Muscle layer of colon (tissue), 2 donors: ENCODE measurements at regions not wholly inside any gene's neighbourhood (a gene's known extent, or its start where the extent isn't known, plus 50 kb on each side); places are given as distances from the start of the nearest gene placed in this dataset.

Source experiments
- H3K27ac ChIP-seq: one replicate; pipeline ENCODE4 v1.7.0; 2013; ENCODE audit warnings: low read depth, mild to moderate bottlenecking, low read length, moderate library complexity
- H3K27me3 ChIP-seq, 2 donors: one replicate each; pipeline ENCODE4 v1.7.0; 2013; ENCODE audit warnings: low read length in 2 of 2, mild to moderate bottlenecking in 2 of 2; ENCODE audit not compliant: insufficient read depth in 2 of 2, control insufficient read depth in 1 of 2
- H3K36me3 ChIP-seq: one replicate; pipeline ENCODE4 v1.7.0; 2013; ENCODE audit warnings: mild to moderate bottlenecking, low read length; ENCODE audit not compliant: insufficient read depth
- H3K4me1 ChIP-seq: one replicate; pipeline ENCODE4 v1.7.0; 2013; ENCODE audit warnings: mild to moderate bottlenecking, low read length; ENCODE audit not compliant: insufficient read depth
- H3K4me3 ChIP-seq, 2 donors: one replicate each; pipeline ENCODE4 v1.7.0; 2013; ENCODE audit warnings: low read length in 2 of 2, low read depth in 1 of 2, mild to moderate bottlenecking in 1 of 2, moderate library complexity in 1 of 2
- H3K9ac ChIP-seq: one replicate; pipeline ENCODE4 v1.7.0; 2013; ENCODE audit warnings: low read length
- H3K9me3 ChIP-seq: one replicate; pipeline ENCODE4 v1.7.0; 2013; ENCODE audit warnings: mild to moderate bottlenecking, low read length
- donor health status: abdominal sarcoma.
- donor health status: Adenocarcinoma of cecum.

DNA sequence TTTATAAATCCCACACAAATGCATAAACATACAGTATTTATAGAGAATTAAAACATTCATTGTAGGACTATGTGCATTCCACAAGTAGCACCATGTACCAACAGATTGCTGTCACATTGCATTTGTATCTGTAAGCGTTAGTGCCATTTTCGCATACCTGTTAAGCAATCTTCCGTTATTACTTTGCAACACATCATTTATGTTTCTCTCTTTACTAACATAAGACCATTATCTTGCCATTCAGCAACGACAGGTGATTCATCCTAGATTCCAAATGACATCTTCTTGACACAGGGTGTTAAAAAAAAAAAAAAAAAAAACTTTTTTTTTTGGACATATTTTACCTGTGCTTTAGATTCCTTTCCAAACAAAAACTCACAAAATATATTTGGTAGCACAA is 511.8 kb downstream of the ELAVL2 start:
- Histone ChIP-seq H3K27ac (no peak overlapping the region), H3K36me3 (no peaks in the 10 kb centered on the region), H3K27me3 (no peaks in the 10 kb centered on the region), H3K9ac (no peak overlapping the region), H3K4me3 (no peak overlapping the region), H3K9me3 (no peaks in the 10 kb centered on the region), H3K4me1 (no peaks in the 10 kb centered on the region)

DNA sequence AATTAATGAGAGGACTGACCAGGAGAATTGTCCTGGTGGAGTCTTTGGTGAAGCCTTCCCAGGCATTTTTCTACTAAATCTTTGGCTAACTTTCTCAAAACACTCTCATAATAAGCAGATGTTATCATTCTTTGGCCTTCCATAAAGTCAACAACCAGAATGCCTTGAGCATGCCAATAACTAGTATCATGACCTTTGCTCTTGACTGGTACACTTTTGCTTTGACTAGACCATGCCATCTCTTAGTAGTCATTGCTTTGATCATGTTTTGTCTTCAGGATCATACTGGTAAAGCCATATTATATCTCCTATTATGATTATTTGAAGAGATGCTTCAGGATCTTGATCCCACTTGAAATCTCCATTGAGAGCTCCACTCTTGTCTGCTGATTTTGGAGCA is 506.9 kb downstream of the ELAVL2 start:
- H3K9ac ChIP-seq: no peak overlapping the region
- H3K4me3 ChIP-seq: no peak overlapping the region
- H3K4me1 ChIP-seq: no peaks in the 10 kb centered on the region
- no peak overlapping the region for H3K27ac ChIP-seq
- H3K27me3 ChIP-seq: no peaks in the 10 kb centered on the region
- H3K36me3 ChIP-seq: no peaks in the 10 kb centered on the region
- H3K9me3 ChIP-seq: no peaks in the 10 kb centered on the region

DNA sequence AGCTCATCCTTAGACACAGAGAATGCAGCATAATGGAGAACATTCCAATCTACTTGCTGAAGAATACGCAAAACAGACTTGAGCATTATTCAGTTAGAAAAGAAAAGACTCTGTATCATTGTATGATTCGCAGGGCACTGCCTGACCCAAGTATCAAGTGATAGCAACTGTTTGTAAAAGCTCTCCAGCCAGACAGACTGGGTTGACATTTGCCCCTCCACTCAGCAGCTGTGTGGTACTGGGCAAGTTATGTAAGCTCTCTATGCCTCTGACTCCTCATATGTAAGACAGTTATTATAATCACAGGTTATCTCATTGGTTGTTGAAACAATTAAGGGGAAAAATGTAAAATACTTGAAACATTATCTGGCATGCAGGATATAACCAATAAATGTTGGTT is 505.0 kb downstream of the ELAVL2 start:
- Histone ChIP-seq H3K27ac (no peak overlapping the region), H3K9me3 (no peaks in the 10 kb centered on the region), H3K4me3 (no peak overlapping the region), H3K27me3 (no peaks in the 10 kb centered on the region), H3K4me1 (no peaks in the 10 kb centered on the region), H3K9ac (no peak overlapping the region), H3K36me3 (no peaks in the 10 kb centered on the region)

DNA sequence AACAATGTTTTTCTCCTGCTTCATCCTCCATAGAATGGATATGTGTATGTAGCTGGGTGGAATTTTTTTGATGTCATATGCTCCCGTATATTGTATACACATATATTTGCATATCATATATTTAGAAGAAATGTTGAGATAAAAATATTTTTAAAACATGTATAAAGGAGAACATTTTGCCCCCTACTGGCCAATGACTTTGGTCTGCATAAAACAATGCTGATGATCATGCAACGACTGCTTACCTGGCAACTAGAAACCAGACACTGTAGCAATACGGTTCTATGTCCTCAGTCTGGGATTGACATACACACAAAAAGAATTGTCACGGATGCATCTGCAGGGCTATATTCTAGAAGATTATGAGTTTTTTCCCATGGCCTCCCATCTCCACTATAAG is 503.6 kb downstream of the ELAVL2 start:
- Histone ChIP-seq H3K4me1 (no peaks in the 10 kb centered on the region), H3K27me3 (no peaks in the 10 kb centered on the region), H3K9ac (no peak overlapping the region), H3K36me3 (no peaks in the 10 kb centered on the region), H3K27ac (no peak overlapping the region), H3K9me3 (no peaks in the 10 kb centered on the region), H3K4me3 (no peak overlapping the region)

DNA sequence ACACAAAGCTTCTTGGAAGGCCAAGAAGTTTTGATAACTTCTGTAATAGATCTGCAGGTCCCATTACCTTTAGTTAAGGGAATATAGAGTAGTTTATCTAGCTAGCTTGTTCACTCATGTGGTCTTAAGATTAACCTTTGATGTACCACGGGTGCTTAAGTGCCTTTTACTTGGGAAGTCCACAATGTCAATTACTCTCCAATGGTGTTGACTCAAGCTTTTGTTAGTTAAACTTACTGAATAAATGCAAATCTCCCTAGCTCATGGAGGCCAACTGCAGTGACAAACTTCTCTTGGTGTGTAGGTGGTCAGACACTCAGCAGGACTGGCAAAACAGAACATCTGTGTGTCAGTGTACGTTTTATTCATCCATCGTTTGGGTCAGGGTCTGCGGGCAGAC is 501.5 kb downstream of the ELAVL2 start:
- H3K9ac ChIP-seq: no peak overlapping the region
- no peak overlapping the region for H3K27ac ChIP-seq
- no peaks in the 10 kb centered on the region for H3K4me1 ChIP-seq
- no peaks in the 10 kb centered on the region for H3K9me3 ChIP-seq
- no peaks in the 10 kb centered on the region for H3K36me3 ChIP-seq
- H3K4me3 ChIP-seq: no peak overlapping the region
- H3K27me3 ChIP-seq: no peaks in the 10 kb centered on the region

DNA sequence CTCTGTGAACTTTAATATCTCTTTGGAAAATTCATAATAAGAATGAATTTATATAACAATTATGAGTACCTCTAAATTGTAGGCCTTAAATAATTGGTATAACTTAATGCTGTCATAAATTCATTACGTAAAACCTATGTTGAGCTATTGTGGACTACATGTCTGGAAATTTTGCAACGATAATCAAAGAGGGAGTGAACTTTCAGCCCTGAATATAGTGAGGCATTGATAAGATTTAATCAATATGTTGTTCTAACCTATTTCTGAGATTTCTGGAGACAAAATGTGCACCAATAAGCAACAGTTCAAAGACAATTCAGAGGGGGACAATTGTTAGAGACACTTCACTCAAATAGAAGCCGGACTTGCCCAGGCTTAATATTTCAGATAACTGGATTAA is 499.4 kb downstream of the ELAVL2 start:
- H3K4me3 ChIP-seq: no peak overlapping the region
- no peaks in the 10 kb centered on the region for H3K36me3 ChIP-seq

DNA sequence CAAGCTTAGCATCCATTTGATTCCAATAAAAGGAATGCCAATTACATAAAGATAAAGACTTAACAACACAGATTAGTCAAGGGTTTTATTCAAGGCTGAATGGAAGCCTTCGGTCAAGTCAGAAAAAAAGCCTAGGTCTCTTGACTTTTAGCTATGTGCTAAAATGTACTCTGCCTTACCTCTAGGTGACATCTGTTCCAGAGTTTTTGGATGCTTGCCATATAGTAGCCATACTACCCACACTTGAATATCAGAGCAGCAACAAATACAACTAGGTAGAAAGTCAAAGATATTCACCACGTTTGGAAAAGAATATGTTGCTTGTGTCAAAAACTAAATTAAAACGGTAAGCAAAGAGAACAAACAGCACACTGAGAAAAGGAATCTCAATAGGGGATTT is 484.7 kb downstream of the ELAVL2 start:
- no peaks in the 10 kb centered on the region for H3K9me3 ChIP-seq
- H3K36me3 ChIP-seq: no peaks in the 10 kb centered on the region
- no peaks in the 10 kb centered on the region for H3K27me3 ChIP-seq
- no peak overlapping the region for H3K4me3 ChIP-seq
- no peaks in the 10 kb centered on the region for H3K4me1 ChIP-seq
- H3K27ac ChIP-seq: no peak overlapping the region
- no peak overlapping the region for H3K9ac ChIP-seq

More for the DNA sequence above, 499.4 kb downstream of the ELAVL2 start:
- Histone ChIP-seq H3K9me3 (no peaks in the 10 kb centered on the region), H3K9ac (no peak overlapping the region), H3K4me1 (no peaks in the 10 kb centered on the region), H3K27me3 (no peaks in the 10 kb centered on the region), H3K27ac (no peak overlapping the region)

DNA sequence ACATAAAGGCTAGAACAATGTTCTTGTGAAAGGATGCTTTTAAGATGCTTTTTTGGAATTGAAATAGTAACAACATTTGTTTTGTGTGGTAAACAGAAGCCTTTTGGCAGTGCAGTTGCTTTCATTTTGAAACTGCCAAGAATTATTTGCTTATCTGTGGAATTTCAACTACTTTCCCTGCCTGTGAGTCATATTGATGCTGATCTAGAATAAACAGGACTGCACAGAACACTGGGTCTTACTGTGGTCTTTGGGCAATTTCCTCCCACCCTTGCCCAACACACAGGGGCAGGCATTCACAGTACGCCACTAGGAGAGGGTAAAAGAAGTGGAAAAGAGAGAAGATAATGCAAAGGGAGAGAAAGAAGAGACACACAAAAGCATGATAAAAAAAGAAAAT is 483.7 kb downstream of the ELAVL2 start:
- no peaks in the 10 kb centered on the region for H3K4me1 ChIP-seq
- H3K36me3 ChIP-seq: no peaks in the 10 kb centered on the region
- no peaks in the 10 kb centered on the region for H3K9me3 ChIP-seq
- no peak overlapping the region for H3K27ac ChIP-seq
- no peak overlapping the region for H3K9ac ChIP-seq
- no peaks in the 10 kb centered on the region for H3K27me3 ChIP-seq
- H3K4me3 ChIP-seq: no peak overlapping the region

DNA sequence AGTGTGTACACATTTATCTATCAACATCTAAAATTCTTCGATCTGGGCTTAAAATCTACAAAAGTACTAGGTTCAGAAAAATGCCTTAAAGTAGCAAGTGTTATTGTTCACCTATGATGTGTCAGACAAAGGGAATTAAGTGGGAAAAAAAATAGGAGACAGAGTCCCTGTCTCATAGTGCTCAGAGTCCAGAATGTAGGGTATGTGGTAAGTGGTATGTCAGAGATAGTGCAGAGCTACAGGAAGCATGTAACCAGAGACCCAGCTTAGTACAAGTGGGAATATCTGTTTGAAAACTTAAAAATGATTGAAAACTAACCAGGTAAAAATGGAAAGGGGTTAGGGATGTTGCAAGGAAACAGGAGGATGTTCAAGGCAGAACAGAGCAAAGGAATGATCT is 482.8 kb downstream of the ELAVL2 start:
- Histone ChIP-seq H3K36me3 (no peaks in the 10 kb centered on the region), H3K27ac (no peak overlapping the region), H3K4me1 (no peaks in the 10 kb centered on the region), H3K9ac (no peak overlapping the region), H3K4me3 (no peak overlapping the region), H3K9me3 (no peaks in the 10 kb centered on the region), H3K27me3 (no peaks in the 10 kb centered on the region)

DNA sequence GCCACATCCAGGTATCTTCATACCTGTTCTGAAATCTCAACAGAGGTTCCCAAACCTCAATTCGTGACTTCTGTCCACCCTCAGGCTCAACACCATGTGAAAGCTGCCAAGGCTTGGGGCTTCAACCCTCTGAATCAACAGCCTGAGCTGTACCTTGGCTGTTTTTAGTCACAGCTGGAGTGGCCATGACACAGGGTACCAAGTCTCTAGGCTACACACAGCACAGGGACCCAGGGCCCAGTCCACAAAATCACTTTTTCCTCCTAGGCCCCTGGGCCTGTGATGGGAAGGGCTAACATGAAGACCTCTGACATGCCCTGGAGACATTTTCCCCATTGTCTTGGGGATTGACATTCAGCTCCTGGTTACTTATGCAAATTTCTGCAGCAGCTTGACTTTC is 464.9 kb downstream of the ELAVL2 start:
- Histone ChIP-seq H3K27me3 (no peaks in the 10 kb centered on the region), H3K27ac (no peak overlapping the region), H3K36me3 (no peaks in the 10 kb centered on the region), H3K4me3 (no peak overlapping the region), H3K9me3 (no peaks in the 10 kb centered on the region), H3K9ac (no peak overlapping the region), H3K4me1 (no peaks in the 10 kb centered on the region)

DNA sequence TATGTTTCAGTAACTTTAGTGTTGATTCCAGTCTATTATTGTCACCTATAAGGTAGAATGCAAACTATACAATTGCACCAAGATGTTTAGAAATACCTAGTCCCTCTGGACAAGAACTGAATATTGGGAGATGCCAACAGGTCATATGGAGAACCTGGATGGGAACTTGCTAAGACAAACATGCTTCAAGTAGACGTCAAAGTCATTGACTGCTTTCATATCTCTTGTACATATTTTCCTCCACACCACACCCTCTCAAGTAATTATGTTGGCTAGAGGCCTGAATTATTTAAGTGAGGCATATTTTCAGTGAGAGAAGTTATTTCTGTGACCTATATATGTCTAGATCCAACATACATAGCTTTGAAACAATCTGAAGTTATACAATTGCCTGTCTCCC is 453.3 kb downstream of the ELAVL2 start:
- H3K27ac ChIP-seq: no peak overlapping the region
- H3K4me1 ChIP-seq: no peaks in the 10 kb centered on the region
- no peaks in the 10 kb centered on the region for H3K9me3 ChIP-seq
- no peak overlapping the region for H3K9ac ChIP-seq
- no peak overlapping the region for H3K4me3 ChIP-seq
- H3K27me3 ChIP-seq: no peaks in the 10 kb centered on the region
- no peaks in the 10 kb centered on the region for H3K36me3 ChIP-seq

DNA sequence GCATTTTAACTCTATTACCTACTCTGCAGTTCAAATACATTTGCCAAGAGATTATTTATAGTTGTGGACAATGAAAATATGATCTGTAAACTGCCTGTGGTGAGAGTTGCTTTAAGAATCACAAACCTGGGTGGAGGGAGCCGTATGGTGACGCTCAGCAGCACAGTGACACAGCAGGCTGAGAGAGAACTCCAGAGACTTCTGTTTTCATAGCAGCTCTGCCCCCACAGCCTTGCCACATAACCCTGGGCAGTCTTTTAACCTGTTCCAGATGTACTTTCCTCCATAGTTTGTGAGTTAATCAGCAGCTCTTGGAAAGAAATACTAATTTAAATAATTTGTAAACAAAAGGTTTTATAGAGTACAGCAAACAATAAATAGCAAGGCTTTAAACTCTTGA is 450.5 kb downstream of the ELAVL2 start:
- Histone ChIP-seq H3K9me3 (no peaks in the 10 kb centered on the region), H3K27ac (no peak overlapping the region), H3K4me1 (no peaks in the 10 kb centered on the region), H3K27me3 (no peaks in the 10 kb centered on the region), H3K36me3 (no peaks in the 10 kb centered on the region), H3K4me3 (no peak overlapping the region), H3K9ac (no peak overlapping the region)
